NCI-H146 (cell line): ENCODE measurements at regions not wholly inside any gene's neighbourhood (a gene's known extent, or its start where the extent isn't known, plus 50 kb on each side); places are given as distances from the start of the nearest gene placed in this dataset.

Experiments
- DNase-seq: peaks from one replicate; lab custom pipeline; 2025; lab: John Stamatoyannopoulos, UW

DNA sequence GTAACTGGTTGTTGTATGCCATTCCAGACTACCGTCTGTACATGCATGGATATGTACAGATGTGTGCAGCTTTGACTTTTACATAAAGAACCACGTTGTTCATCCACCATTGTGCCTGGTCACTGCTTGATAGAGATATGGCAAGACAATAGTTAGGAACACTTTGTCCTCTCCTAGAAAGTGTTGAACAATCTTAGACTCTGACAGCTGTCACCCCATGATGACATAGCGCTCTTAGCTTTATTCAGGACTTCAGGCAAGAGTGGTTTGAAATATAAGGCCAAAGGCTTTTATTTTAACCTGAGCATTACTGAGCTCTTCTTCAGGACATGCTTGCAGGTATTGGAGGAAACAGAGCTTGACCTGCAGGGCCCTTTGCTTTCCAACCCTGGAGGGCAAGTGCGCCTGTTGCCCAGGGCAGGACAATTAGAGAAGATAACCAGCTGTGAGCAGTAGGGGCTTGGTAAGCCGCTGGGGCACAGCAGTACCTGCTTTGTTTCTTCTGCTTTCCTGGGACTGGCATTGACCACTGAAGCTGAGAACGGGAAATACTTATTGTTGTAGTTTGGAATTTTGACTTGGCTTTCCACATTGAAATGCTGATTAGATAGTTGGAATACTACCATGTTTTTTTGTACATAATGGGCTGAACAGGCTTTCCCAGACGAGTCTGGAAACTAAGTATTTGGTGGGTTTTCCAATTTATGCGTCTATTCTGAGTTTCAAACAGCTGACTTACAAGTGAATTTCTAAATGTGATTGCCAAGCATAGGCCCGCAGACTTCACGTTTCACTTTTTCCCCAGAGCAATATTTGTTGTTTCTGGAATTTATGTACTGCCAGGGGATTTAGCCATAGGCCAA lies 51.1 kb downstream of the GARRE1 start:
- DNase-seq, result peak; percentile 59

GRCh38 chr19:34306213-34306661 lies 51.9 kb downstream of the GARRE1 start:
- DNase-seq, result no peak

DNA sequence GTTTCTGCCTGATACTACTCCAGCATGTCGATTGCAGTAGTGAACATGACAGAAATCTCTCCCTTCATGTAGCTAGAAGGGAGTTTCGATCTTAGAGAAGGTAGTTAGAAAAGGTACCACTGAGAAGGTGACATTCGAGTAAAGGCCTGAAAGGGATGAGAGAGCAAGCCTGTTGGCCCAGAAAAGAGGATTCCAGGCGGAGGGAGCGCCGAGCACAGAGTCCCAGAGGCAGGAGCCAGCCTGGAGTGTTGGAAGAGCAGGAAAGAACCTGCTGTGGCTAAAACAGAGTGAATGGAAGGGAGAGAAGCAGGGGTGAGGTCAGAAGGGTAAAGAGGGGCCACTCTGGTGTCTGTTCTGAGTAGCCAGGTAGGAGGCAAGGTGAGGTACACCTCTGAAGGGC lies 52.5 kb downstream of the GARRE1 start:
- DNase-seq, result no peak

DNA sequence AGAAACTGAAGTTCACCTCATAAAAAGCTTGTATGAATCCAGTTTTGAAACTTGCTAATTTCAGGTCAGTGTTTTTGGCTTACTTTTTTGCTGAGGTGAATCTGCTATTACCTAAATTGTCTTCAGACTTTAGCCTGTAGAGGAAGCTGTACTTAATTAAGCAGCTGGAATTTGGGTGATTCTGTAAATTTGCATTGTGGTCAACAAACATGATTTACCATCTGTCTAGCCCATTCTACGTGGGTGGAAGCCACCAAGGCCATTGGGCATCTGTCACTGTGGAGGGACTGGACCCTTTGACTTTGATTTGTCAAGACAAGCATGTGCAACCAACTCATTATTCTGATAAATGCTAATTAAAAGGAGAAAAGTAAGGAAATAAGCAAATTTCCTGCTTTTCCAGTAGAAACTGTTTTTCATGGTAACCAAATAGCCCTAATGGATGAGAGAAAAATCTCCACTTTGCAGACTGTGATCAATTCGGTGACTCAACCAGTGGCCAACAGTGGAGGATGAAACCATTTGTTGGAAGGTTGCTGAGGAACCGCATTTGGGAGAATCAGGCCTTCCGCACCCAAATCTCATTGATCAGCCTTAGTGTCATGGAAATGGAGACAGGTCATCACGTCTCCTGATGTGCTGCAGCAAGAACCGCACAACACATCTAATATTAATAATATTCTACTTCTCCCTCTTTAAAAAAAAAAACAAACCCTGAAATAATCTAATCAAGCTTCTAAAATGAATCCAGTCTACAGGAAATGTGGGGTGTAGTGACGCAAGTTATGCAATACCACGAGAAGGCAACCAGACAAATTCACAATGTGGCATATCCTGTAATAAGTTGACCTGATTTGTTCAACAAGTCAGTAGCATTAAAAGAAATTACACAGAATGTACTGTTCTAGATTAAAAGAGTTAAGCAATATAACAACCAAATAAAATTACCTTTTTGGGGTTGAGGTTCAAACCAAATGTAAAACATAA lies 54.3 kb downstream of the GARRE1 start:
- DNase-seq, result no peak

- no peak for DNase-seq
Measured at GRCh38 chr19:34309368-34310138, 55.2 kb downstream of the GARRE1 start.

GRCh38 chr19:34310494-34310981 lies 54.5 kb upstream of the GPI start:
- peak; percentile 86 for DNase-seq

DNA sequence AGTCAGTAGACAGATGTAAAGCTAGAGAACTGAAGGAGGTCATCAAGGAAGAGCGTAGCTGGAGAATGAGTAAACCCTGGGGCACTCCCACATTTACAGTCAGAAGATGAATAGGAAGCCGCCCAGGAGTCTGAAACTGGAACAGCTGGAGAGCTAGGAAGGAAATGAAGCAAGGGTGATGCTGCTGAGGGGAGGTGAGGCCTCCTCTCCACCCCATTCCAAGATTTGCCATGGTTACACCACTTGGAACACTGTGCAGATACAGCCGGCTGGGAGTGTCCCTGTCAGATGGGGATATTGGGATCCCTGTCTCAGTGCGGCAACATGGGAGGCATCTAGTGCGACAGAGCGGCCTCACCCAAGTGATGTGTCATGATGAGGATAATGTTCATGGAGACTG lies 51.8 kb upstream of the GPI start:
- DNase-seq, result no peak

DNA sequence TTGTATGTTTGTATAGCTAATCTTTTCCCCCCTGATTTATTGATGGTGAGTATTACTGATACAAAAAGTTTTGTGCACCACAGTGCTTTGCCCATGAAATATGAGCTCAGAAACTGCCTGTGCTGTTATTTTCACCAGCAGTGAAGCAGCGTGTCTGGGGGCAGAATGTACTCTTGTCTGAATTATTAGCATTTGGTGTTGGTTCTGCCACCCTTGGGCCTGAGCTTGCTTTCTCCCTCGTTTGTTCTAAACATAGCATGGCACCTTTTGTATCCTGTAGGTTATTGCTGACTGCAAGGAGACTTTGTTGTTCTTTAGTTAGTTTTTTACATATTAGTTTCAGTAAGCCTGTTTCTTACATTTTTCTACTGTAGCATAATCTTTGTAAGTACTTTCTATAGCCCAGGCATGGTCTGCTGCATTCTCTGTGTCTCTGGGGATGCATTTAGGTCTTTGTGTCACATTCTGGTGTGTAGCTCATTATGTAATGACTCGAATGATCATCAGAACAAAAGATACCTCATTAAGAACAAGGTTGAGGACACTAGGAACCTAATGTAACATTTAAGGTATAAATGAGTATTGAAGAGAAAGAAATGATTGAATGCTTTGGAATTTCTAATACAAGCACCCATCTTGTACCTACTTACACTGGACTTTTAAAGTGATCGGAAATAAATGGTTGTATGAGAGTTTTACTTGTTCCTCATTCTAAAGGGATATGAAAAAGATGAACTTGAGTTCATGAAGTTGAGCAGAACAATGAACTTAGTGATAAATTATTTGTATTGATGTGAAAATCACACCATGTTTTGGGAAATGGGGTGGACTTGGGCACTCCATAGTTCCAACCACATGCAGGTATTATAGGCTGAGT lies 50.3 kb upstream of the GPI start:
- no peak for DNase-seq
